ENCODE measurements at regions not wholly inside any gene's neighbourhood (a gene's known extent, or its start where the extent isn't known, plus 50 kb on each side); places are given as distances from the start of the nearest gene placed in this dataset.

GRCh38 chr6:119586250-119586882 lies 236.8 kb upstream of the MAN1A1 start:
- H2AFZ ChIP-seq (ENCODE audit: low read length, unreplicated experiment) = no peak overlapping the region
- H3K36me3 ChIP-seq (ENCODE audit: insufficient read depth, low read length) = no peaks in the 10 kb centered on the region
- H3K27me3 ChIP-seq (ENCODE audit: insufficient read depth, low read length) = no peaks in the 10 kb centered on the region
- no peak overlapping the region for H3K27ac ChIP-seq (ENCODE audit: low read depth, low read length)
- H3K4me1 ChIP-seq (ENCODE audit: control insufficient read depth, insufficient read depth, low read length, unreplicated experiment) = peaks cover 3% of the 10 kb centered on the region
- H3K79me2 ChIP-seq (ENCODE audit: control insufficient read depth, insufficient read depth, low read length, unreplicated experiment) = no peaks in the 10 kb centered on the region
- no peak overlapping the region for H3K4me3 ChIP-seq (ENCODE audit: low read depth, low read length)

GRCh38 chr6:119584088-119584487 lies 234.5 kb upstream of the MAN1A1 start:
- Histone ChIP-seq H3K4me3 (ENCODE audit: low read depth, low read length) (no peak overlapping the region), H3K27me3 (ENCODE audit: insufficient read depth, low read length) (no peaks in the 10 kb centered on the region), H3K36me3 (ENCODE audit: insufficient read depth, low read length) (no peaks in the 10 kb centered on the region), H3K79me2 (ENCODE audit: control insufficient read depth, insufficient read depth, low read length, unreplicated experiment) (no peaks in the 10 kb centered on the region), H3K27ac (ENCODE audit: low read depth, low read length) (no peak overlapping the region), H2AFZ (ENCODE audit: low read length, unreplicated experiment) (no peak overlapping the region), H3K4me1 (ENCODE audit: control insufficient read depth, insufficient read depth, low read length, unreplicated experiment) (peaks cover 3% of the 10 kb centered on the region)

GRCh38 chr6:119581220-119581619 lies 231.7 kb upstream of the MAN1A1 start:
- no peak overlapping the region for H2AFZ ChIP-seq (ENCODE audit: low read length, unreplicated experiment)
- no peaks in the 10 kb centered on the region for H3K36me3 ChIP-seq (ENCODE audit: insufficient read depth, low read length)
- no peaks in the 10 kb centered on the region for H3K27me3 ChIP-seq (ENCODE audit: insufficient read depth, low read length)
- no peaks in the 10 kb centered on the region for H3K79me2 ChIP-seq (ENCODE audit: control insufficient read depth, insufficient read depth, low read length, unreplicated experiment)
- H3K27ac ChIP-seq (ENCODE audit: low read depth, low read length) = no peak overlapping the region
- H3K4me1 ChIP-seq (ENCODE audit: control insufficient read depth, insufficient read depth, low read length, unreplicated experiment) = no peaks in the 10 kb centered on the region
- no peak overlapping the region for H3K4me3 ChIP-seq (ENCODE audit: low read depth, low read length)

- H3K79me2 ChIP-seq (ENCODE audit: control insufficient read depth, insufficient read depth, low read length, unreplicated experiment) = no peaks in the 10 kb centered on the region
- H3K27me3 ChIP-seq (ENCODE audit: insufficient read depth, low read length) = no peaks in the 10 kb centered on the region
- no peaks in the 10 kb centered on the region for H3K36me3 ChIP-seq (ENCODE audit: insufficient read depth, low read length)
- no peak overlapping the region for H2AFZ ChIP-seq (ENCODE audit: low read length, unreplicated experiment)
- no peaks in the 10 kb centered on the region for H3K4me1 ChIP-seq (ENCODE audit: control insufficient read depth, insufficient read depth, low read length, unreplicated experiment)
- no peak overlapping the region for H3K27ac ChIP-seq (ENCODE audit: low read depth, low read length)
- H3K4me3 ChIP-seq (ENCODE audit: low read depth, low read length) = no peak overlapping the region
These were observed 226.2 kb upstream of the MAN1A1 start for GRCh38 chr6:119575721-119576120.

- Histone ChIP-seq H3K4me1 (ENCODE audit: control insufficient read depth, insufficient read depth, low read length, unreplicated experiment) (no peaks in the 10 kb centered on the region), H3K36me3 (ENCODE audit: insufficient read depth, low read length) (no peaks in the 10 kb centered on the region), H3K79me2 (ENCODE audit: control insufficient read depth, insufficient read depth, low read length, unreplicated experiment) (no peaks in the 10 kb centered on the region), H3K4me3 (ENCODE audit: low read depth, low read length) (no peak overlapping the region), H3K27me3 (ENCODE audit: insufficient read depth, low read length) (no peaks in the 10 kb centered on the region), H3K27ac (ENCODE audit: low read depth, low read length) (no peak overlapping the region), H2AFZ (ENCODE audit: low read length, unreplicated experiment) (no peak overlapping the region)
These were observed 219.0 kb upstream of the MAN1A1 start for GRCh38 chr6:119568580-119568979.

- Histone ChIP-seq H3K4me3 (ENCODE audit: low read depth, low read length) (no peak overlapping the region), H3K27me3 (ENCODE audit: insufficient read depth, low read length) (no peaks in the 10 kb centered on the region), H3K27ac (ENCODE audit: low read depth, low read length) (no peak overlapping the region), H3K79me2 (ENCODE audit: control insufficient read depth, insufficient read depth, low read length, unreplicated experiment) (no peaks in the 10 kb centered on the region), H3K36me3 (ENCODE audit: insufficient read depth, low read length) (no peaks in the 10 kb centered on the region), H3K4me1 (ENCODE audit: control insufficient read depth, insufficient read depth, low read length, unreplicated experiment) (no peaks in the 10 kb centered on the region), H2AFZ (ENCODE audit: low read length, unreplicated experiment) (no peak overlapping the region)
These were observed 217.1 kb upstream of the MAN1A1 start for GRCh38 chr6:119566546-119567260.

- Histone ChIP-seq H3K79me2 (ENCODE audit: control insufficient read depth, insufficient read depth, low read length, unreplicated experiment) (no peaks in the 10 kb centered on the region), H3K36me3 (ENCODE audit: insufficient read depth, low read length) (no peaks in the 10 kb centered on the region), H3K4me3 (ENCODE audit: low read depth, low read length) (no peak overlapping the region), H3K27ac (ENCODE audit: low read depth, low read length) (no peak overlapping the region), H2AFZ (ENCODE audit: low read length, unreplicated experiment) (no peak overlapping the region), H3K4me1 (ENCODE audit: control insufficient read depth, insufficient read depth, low read length, unreplicated experiment) (no peaks in the 10 kb centered on the region), H3K27me3 (ENCODE audit: insufficient read depth, low read length) (no peaks in the 10 kb centered on the region)
These were observed 216.3 kb upstream of the MAN1A1 start for GRCh38 chr6:119565893-119566292.

- H3K4me3 ChIP-seq (ENCODE audit: low read depth, low read length) = no peak overlapping the region
- H3K79me2 ChIP-seq (ENCODE audit: control insufficient read depth, insufficient read depth, low read length, unreplicated experiment) = no peaks in the 10 kb centered on the region
- no peak overlapping the region for H2AFZ ChIP-seq (ENCODE audit: low read length, unreplicated experiment)
- H3K27me3 ChIP-seq (ENCODE audit: insufficient read depth, low read length) = no peaks in the 10 kb centered on the region
- no peak overlapping the region for H3K27ac ChIP-seq (ENCODE audit: low read depth, low read length)
- H3K36me3 ChIP-seq (ENCODE audit: insufficient read depth, low read length) = no peaks in the 10 kb centered on the region
- no peaks in the 10 kb centered on the region for H3K4me1 ChIP-seq (ENCODE audit: control insufficient read depth, insufficient read depth, low read length, unreplicated experiment)
These were observed 212.6 kb upstream of the MAN1A1 start for GRCh38 chr6:119562168-119562567.

DNA sequence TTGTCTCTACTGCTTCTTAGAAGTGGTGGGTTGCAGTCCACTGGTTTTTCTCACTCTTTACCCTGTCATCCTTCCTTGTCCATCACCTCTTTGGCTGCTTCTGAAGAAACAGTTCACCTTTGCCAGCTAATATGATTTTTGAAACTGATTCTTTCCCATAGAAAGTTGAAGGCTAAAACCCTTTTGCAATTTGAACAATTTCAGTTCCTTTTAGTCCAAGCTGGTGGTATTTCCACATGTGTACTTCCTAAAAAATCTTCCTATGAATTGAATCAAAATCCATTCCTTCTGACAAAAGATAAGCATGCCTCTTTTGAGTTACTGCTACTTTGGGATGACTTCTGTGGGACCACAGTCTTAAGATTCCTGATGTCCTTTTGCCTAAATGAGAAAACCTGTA lies 210.0 kb upstream of the MAN1A1 start:
- no peaks in the 10 kb centered on the region for H3K79me2 ChIP-seq (ENCODE audit: control insufficient read depth, insufficient read depth, low read length, unreplicated experiment)
- no peak overlapping the region for H3K4me3 ChIP-seq (ENCODE audit: low read depth, low read length)
- no peak overlapping the region for H2AFZ ChIP-seq (ENCODE audit: low read length, unreplicated experiment)
- no peaks in the 10 kb centered on the region for H3K27me3 ChIP-seq (ENCODE audit: insufficient read depth, low read length)
- H3K4me1 ChIP-seq (ENCODE audit: control insufficient read depth, insufficient read depth, low read length, unreplicated experiment) = no peaks in the 10 kb centered on the region
- H3K27ac ChIP-seq (ENCODE audit: low read depth, low read length) = no peak overlapping the region
- H3K36me3 ChIP-seq (ENCODE audit: insufficient read depth, low read length) = no peaks in the 10 kb centered on the region

DNA sequence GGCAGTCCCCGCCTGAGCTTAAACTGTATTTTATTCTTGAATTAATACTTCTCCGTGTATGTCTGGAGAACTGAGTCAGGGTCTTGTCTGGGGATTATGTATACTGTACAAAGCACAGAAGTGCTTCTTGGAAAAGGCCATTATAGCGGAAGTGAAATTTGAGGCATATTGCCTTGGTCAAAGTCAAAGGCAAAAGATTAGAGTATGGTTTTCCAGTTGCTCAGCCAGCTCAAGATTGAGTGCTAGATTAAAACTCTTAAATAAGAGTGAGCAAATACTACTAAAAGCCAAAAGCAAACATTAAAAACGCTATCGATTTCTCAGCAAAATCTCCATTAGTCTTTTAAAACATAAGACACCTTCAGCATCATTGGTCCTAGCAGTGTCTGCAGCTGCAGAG lies 207.7 kb upstream of the MAN1A1 start:
- H3K4me1 ChIP-seq (ENCODE audit: control insufficient read depth, insufficient read depth, low read length, unreplicated experiment) = peaks cover 1% of the 10 kb centered on the region
- no peaks in the 10 kb centered on the region for H3K27me3 ChIP-seq (ENCODE audit: insufficient read depth, low read length)
- no peak overlapping the region for H2AFZ ChIP-seq (ENCODE audit: low read length, unreplicated experiment)
- H3K36me3 ChIP-seq (ENCODE audit: insufficient read depth, low read length) = no peaks in the 10 kb centered on the region
- no peak overlapping the region for H3K4me3 ChIP-seq (ENCODE audit: low read depth, low read length)
- H3K79me2 ChIP-seq (ENCODE audit: control insufficient read depth, insufficient read depth, low read length, unreplicated experiment) = no peaks in the 10 kb centered on the region
- no peak overlapping the region for H3K27ac ChIP-seq (ENCODE audit: low read depth, low read length)

DNA sequence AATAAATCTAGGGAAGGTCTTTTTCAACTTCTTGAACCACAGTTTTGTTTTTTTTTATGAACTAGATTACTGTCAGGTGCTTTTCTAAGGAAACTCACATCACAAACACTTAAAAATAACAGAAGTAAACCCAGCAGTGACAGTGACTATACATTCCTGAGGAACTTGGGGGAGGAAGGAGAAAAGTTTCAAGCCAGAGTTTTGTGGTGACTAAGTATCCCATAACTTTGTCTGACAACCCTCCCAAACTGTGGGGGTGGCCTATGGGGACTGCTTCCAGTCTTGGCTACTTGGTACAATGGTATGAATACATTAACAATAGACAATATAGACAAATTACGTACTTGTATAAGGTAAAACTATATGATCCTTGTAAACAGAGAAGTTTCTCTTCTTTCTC lies 202.5 kb upstream of the MAN1A1 start:
- Histone ChIP-seq H3K79me2 (ENCODE audit: control insufficient read depth, insufficient read depth, low read length, unreplicated experiment) (no peaks in the 10 kb centered on the region), H3K4me1 (ENCODE audit: control insufficient read depth, insufficient read depth, low read length, unreplicated experiment) (peaks cover 6% of the 10 kb centered on the region), H3K27ac (ENCODE audit: low read depth, low read length) (no peak overlapping the region), H3K36me3 (ENCODE audit: insufficient read depth, low read length) (no peaks in the 10 kb centered on the region), H3K4me3 (ENCODE audit: low read depth, low read length) (no peak overlapping the region), H3K27me3 (ENCODE audit: insufficient read depth, low read length) (no peaks in the 10 kb centered on the region), H2AFZ (ENCODE audit: low read length, unreplicated experiment) (no peak overlapping the region)
